ENCODE measurements at regions not wholly inside any gene's neighbourhood (a gene's known extent, or its start where the extent isn't known, plus 50 kb on each side); places are given as distances from the start of the nearest gene placed in this dataset.

DNA sequence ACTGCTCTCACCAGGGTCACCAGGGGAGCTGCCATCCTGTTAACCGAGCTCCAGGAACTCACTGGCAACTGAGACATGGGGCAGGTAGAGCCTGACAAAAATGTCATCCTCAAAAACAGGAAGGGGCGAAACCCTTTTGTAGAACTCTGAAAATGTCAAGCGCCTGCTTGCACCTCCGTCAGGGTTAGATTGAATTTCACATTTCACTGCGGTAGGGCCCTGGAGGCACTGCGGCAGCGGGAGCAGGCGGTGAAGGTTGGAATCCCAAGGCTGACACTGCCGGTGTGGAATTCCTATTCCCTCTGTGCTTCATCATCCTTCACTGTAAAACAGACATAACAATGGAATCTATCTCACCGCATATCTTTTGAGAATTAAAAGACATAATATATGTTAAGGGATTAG is 142.8 kb upstream of the TMCC3 start:
- Histone ChIP-seq H3K9ac (ENCODE audit: low read depth, low read length) (no peak overlapping the region), H3K36me3 (ENCODE audit: insufficient read depth, low read length) (no peaks in the 10 kb centered on the region), H3K4me1 (ENCODE audit: insufficient read depth, low read length) (peaks cover 16% of the 10 kb centered on the region), H3K9me3 (ENCODE audit: control insufficient read depth, insufficient read depth, low read length) (no peaks in the 10 kb centered on the region)

DNA sequence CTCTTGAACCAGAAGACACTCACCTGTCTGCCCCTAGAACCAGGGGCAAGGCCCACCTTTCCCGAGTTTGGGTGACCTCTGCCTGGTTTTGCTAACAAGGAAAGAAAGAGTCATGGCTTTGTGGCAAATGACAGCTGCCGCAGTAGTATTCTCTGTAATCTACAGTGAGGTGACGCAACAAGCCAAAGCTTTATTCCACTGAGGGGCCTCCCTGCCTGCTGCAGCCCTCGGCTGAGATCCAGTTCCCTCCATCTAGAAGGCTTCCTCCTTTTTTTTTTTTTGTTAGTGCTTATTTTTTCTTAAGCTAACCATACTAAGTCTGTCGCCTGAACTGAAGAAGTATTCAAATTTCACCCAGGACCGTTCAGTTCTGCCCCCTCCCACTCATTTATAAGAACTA is 142.3 kb upstream of the TMCC3 start:
- H3K9me3 ChIP-seq (ENCODE audit: control insufficient read depth, insufficient read depth, low read length), result no peaks in the 10 kb centered on the region
- H3K36me3 ChIP-seq (ENCODE audit: insufficient read depth, low read length), result no peaks in the 10 kb centered on the region
- H3K9ac ChIP-seq (ENCODE audit: low read depth, low read length), result no peak overlapping the region
- H3K4me1 ChIP-seq (ENCODE audit: insufficient read depth, low read length), result peaks cover 16% of the 10 kb centered on the region

DNA sequence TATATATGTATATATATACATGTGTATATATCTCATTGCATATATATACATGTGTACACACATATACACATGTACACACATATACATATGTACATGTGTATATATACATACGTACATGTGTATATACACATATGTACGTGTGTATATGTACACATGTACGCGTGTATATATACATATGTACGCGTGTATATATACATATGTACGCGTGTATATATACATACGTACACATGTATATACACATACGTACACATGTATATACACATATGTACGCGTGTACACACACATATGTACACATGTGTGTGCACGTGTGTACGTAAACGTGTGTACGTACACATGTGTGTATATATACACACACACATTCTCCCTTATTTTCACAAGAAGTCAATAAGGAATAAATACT is 141.6 kb upstream of the TMCC3 start:
- peaks cover 16% of the 10 kb centered on the region for H3K4me1 ChIP-seq (ENCODE audit: insufficient read depth, low read length)
- H3K9ac ChIP-seq (ENCODE audit: low read depth, low read length), result no peak overlapping the region
- H3K9me3 ChIP-seq (ENCODE audit: control insufficient read depth, insufficient read depth, low read length), result no peaks in the 10 kb centered on the region

DNA sequence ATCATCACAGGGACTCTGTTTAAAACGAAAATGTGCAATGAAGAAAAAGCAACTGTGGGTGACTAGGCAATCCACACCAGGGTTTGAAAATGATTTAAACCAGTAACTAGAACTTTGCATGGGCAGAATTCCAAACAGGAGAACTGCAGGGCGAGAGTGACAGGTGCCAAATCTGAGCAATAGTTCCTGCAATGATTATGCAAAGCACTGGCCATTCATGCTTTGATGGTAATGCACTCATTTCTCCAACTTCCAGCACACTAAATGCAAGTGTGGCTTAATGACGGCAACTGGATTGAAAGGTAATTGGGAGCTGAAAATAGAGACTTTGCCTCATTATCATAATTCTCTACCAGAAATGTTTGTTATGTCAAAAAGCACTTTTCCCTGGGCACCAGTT is 140.5 kb upstream of the TMCC3 start:
- H3K9me3 ChIP-seq (ENCODE audit: control insufficient read depth, insufficient read depth, low read length), result no peaks in the 10 kb centered on the region

More for the DNA sequence above, 141.6 kb upstream of the TMCC3 start:
- no peaks in the 10 kb centered on the region for H3K36me3 ChIP-seq (ENCODE audit: insufficient read depth, low read length)

DNA sequence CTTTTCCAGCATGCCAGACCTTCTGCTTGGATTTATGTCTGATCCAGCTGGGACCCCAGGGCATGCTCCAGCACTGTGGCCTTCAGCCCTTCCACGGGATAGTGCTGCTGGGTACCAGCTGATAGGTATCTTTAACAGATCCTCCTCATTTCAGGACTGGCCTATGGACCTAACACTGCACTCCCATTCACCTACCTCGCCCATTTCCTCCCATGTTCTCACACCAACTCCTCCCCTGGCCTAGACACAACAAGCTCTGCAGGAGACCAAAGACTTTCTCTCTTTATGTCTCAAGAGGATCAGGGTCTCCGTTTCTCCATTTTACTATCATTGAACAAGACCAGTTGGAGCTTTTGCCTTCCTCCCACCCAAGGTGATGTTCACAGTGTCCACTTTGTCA is 140.0 kb upstream of the TMCC3 start:
- Histone ChIP-seq H3K9me3 (ENCODE audit: control insufficient read depth, insufficient read depth, low read length) (no peaks in the 10 kb centered on the region), H3K36me3 (ENCODE audit: insufficient read depth, low read length) (no peaks in the 10 kb centered on the region), H3K4me1 (ENCODE audit: insufficient read depth, low read length) (peaks cover 16% of the 10 kb centered on the region), H3K9ac (ENCODE audit: low read depth, low read length) (no peak overlapping the region)

More for the DNA sequence above, 140.5 kb upstream of the TMCC3 start:
- Histone ChIP-seq H3K9ac (ENCODE audit: low read depth, low read length) (no peak overlapping the region), H3K4me1 (ENCODE audit: insufficient read depth, low read length) (peaks cover 16% of the 10 kb centered on the region), H3K36me3 (ENCODE audit: insufficient read depth, low read length) (no peaks in the 10 kb centered on the region)

DNA sequence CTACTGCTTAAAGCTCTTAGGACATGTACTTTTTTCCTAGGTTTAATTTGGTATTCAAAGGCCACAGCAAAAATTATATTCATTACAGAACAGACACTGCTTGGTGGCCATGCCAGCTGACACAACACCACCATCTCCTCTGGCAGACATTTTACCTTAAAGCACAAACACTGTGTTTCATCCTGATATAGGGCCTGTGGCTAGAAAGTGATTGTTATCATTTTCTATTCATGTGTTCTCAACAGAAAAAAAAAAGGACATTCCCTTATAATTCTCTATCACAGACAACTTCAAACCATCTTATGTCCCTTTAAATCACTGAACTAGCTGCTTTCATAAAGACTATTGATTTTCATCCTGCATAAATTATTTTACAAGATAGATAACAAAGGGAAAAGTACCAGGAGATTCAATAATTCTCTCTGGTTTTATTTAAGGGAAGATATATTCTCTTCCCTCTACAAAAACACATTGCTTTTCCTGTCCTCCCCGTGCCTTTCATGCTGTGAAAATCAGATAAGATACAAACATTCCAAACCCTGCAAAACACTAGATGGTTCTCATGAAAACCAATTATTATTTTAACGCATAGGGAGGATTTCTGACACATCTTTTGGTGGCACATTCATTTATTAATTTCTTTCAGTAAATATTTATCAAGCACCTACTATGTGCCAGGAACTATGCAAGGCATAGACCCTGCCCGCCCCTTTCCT is 139.3 kb upstream of the TMCC3 start:
- peaks cover 16% of the 10 kb centered on the region for H3K4me1 ChIP-seq (ENCODE audit: insufficient read depth, low read length)
- no peaks in the 10 kb centered on the region for H3K36me3 ChIP-seq (ENCODE audit: insufficient read depth, low read length)
- no peaks in the 10 kb centered on the region for H3K9me3 ChIP-seq (ENCODE audit: control insufficient read depth, insufficient read depth, low read length)
- no peak overlapping the region for H3K9ac ChIP-seq (ENCODE audit: low read depth, low read length)

DNA sequence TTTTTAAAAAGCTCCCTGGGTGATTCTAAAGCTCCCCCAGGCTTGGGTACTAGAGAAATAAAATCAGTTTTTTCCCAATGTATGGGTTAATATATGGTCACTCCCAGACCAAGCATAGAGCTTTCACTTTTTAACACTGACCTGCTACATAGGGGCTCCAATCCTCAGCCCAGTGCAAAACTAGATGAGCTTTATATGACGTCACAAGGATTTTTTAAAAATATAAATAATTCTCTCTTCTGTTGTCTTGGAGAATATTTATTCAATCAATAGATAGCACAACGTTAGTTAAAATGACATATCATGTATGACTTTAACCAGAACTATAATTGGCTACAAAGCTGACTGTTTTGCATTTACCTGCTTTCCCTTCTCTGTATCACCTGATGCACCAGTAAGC is 137.9 kb upstream of the TMCC3 start:
- H3K4me1 ChIP-seq (ENCODE audit: insufficient read depth, low read length), result peaks cover 11% of the 10 kb centered on the region
- no peaks in the 10 kb centered on the region for H3K36me3 ChIP-seq (ENCODE audit: insufficient read depth, low read length)
- no peak overlapping the region for H3K9ac ChIP-seq (ENCODE audit: low read depth, low read length)
- H3K9me3 ChIP-seq (ENCODE audit: control insufficient read depth, insufficient read depth, low read length), result no peaks in the 10 kb centered on the region

DNA sequence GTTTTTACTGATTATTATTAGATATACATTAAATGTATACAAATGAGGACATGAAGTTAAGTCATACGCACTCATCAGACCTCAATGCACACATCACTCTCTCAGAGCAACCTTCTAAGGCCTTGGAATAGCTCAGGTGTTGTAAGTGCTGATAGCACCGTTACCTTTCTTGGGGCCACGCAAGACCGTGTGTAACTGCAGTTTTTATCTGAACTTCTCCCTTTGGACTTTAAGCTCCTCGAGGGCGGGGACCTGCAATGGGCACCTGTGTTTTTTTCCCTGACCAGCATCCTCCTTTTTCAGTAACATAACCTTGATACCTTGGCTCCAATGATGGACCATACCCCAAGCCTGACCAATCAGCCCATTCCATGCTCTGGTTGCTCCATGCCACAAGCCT is 136.5 kb upstream of the TMCC3 start:
- Histone ChIP-seq H3K9ac (ENCODE audit: low read depth, low read length) (no peak overlapping the region), H3K4me1 (ENCODE audit: insufficient read depth, low read length) (no peaks in the 10 kb centered on the region), H3K36me3 (ENCODE audit: insufficient read depth, low read length) (no peaks in the 10 kb centered on the region), H3K9me3 (ENCODE audit: control insufficient read depth, insufficient read depth, low read length) (no peaks in the 10 kb centered on the region)

DNA sequence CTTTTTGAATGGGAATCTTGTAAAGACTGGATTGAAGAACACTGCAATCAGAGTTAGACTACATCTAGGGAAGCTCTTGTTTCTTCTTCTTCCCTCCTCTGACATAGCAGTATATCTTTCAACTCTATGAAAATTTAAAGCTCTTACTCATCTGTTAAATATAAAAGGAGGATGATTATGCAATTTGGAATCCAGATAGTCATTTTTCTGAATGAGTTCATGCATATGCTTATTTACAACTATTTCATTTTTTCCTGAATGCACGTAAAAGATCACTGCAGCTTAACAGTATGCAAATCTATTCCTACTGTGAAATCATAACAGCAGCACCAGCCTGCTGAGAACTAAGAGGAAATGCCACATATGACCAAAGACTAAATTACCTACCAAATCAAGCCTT is 133.5 kb upstream of the TMCC3 start:
- no peaks in the 10 kb centered on the region for H3K36me3 ChIP-seq (ENCODE audit: insufficient read depth, low read length)
- H3K9me3 ChIP-seq (ENCODE audit: control insufficient read depth, insufficient read depth, low read length), result peaks cover 2% of the 10 kb centered on the region; the same call in 1 of the 2 replicates
- H3K4me1 ChIP-seq (ENCODE audit: insufficient read depth, low read length), result no peaks in the 10 kb centered on the region
- no peak overlapping the region for H3K9ac ChIP-seq (ENCODE audit: low read depth, low read length)

DNA sequence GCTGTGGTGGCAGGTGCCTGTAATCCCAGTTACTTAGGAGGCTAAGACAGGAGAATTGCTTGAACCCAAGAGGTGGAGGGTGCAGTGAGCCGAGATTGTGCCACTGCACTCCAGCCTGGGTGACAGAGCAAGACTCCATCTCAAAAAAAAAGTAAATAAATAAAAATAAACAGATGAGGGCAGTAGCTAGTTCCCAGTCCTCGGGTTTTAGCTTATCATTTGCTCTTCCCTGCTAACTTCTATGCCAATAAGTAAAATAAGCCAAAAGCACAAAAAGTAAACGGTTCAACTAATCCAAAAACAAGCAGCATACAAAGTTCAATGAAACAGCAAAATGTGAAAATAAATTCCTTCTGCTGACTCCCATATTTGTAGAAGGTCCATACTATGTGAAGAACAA is 133.0 kb upstream of the TMCC3 start:
- Histone ChIP-seq H3K9ac (ENCODE audit: low read depth, low read length) (no peak overlapping the region), H3K9me3 (ENCODE audit: control insufficient read depth, insufficient read depth, low read length) (peaks cover 2% of the 10 kb centered on the region; the same call in 1 of the 2 replicates), H3K36me3 (ENCODE audit: insufficient read depth, low read length) (no peaks in the 10 kb centered on the region), H3K4me1 (ENCODE audit: insufficient read depth, low read length) (no peaks in the 10 kb centered on the region)

DNA sequence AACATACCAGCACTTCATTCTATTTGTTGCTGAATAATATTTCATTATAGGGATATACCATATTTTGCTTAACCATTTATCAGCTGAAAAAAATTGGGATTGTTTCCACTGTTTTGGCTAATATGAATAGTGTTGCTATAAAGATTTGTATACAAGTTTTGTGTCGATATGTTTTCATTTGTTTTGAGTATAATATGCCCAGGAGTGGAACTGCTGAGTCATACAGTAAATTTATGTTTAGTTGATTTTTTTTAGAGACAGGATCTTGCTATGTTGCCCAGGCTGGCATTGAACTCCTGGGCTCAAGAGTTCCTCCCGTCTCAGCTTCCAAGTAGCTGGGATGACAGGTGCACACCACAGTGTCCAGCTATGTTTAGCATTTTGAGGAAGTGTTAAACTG is 131.5 kb upstream of the TMCC3 start:
- no peaks in the 10 kb centered on the region for H3K4me1 ChIP-seq (ENCODE audit: insufficient read depth, low read length)
- H3K9me3 ChIP-seq (ENCODE audit: control insufficient read depth, insufficient read depth, low read length), result peaks cover 2% of the 10 kb centered on the region; the same call in 1 of the 2 replicates
- no peaks in the 10 kb centered on the region for H3K36me3 ChIP-seq (ENCODE audit: insufficient read depth, low read length)
- H3K9ac ChIP-seq (ENCODE audit: low read depth, low read length), result no peak overlapping the region

DNA sequence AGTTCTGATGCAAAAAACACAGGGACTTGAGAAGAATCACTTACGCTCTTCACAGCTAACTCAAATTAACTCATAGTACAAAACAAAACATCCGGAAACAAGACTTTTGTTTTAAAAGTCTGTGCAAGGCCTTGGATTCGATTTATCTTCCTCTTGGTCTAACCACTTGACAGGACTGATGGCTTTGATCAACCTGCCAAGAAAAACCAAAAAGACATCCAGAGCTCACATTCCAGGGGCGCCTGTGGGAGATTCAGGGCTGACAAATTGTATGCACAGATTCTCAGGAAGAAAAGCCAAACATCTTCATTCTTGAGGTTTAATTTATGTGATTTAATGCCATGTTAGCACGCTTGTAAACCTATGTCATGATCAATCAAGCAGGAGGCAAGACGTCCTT is 129.1 kb upstream of the TMCC3 start:
- Histone ChIP-seq H3K4me1 (ENCODE audit: insufficient read depth, low read length) (no peaks in the 10 kb centered on the region), H3K36me3 (ENCODE audit: insufficient read depth, low read length) (no peaks in the 10 kb centered on the region), H3K9me3 (ENCODE audit: control insufficient read depth, insufficient read depth, low read length) (peaks cover 2% of the 10 kb centered on the region; the same call in 1 of the 2 replicates), H3K9ac (ENCODE audit: low read depth, low read length) (no peak overlapping the region)

DNA sequence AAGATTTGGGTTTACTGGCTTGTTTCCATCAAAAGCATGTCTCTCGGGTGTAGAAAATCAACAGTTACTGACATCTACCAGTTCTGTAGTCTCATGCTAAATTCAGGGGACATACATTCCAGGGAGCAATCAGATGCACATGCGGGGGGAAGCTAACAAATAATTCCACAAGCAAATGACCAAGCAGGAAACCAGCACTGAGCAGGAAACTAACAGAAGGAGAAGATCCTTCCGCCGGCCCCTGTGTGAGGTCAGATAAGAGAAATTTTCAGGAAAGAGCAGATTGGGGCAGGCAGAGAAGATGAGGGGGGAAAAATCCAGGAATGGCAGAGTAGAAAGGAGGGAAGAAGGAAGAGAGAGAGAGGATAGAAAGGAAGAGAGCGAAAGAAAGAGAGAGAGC is 127.6 kb upstream of the TMCC3 start:
- no peak overlapping the region for H3K9ac ChIP-seq (ENCODE audit: low read depth, low read length)
- no peaks in the 10 kb centered on the region for H3K4me1 ChIP-seq (ENCODE audit: insufficient read depth, low read length)
- peaks cover 8% of the 10 kb centered on the region for H3K9me3 ChIP-seq (ENCODE audit: control insufficient read depth, insufficient read depth, low read length)
- no peaks in the 10 kb centered on the region for H3K36me3 ChIP-seq (ENCODE audit: insufficient read depth, low read length)

DNA sequence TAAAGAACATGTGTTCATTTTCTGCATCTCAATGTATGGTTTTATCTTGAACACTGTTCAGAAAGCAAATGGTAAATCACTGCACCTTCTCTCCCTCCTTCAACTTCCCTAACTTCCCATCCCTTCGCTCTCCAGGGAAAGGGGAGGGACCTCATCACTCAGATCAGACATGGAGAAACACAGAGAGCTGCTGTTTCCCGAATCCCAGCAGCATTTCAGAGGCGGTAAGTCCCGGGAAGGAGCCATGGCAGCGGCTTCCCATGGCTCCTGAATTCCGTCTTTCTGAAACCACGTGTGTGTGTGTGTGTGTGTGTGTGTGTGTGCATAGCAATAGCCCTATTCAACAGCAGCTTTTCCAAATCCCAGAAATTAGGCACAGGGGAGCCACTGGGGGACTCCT is 125.4 kb upstream of the TMCC3 start:
- Histone ChIP-seq H3K9me3 (ENCODE audit: control insufficient read depth, insufficient read depth, low read length) (peaks cover 8% of the 10 kb centered on the region), H3K9ac (ENCODE audit: low read depth, low read length) (no peak overlapping the region), H3K36me3 (ENCODE audit: insufficient read depth, low read length) (no peaks in the 10 kb centered on the region), H3K4me1 (ENCODE audit: insufficient read depth, low read length) (peaks cover 4% of the 10 kb centered on the region; the same call in 1 of the 2 replicates)

DNA sequence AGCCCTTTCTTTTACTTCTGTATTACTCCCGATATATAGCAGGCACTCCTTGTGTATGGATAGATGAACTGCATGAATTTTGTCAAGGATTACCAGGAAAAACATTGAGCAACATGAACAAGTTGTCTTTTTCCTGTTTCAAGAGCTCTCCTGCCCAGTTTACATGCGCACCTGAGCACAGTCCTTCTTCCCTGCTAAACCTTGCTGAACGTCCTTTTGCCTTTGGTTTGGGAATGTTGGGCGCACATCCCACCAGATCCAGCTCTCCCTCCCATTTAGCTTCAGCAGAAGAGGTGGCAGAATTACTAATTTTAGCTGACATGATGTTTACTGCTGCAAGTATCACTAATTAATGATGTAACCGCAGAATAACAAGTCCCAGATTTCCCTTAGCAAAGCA is 121.4 kb upstream of the TMCC3 start:
- H3K4me1 ChIP-seq (ENCODE audit: insufficient read depth, low read length), result peaks cover 12% of the 10 kb centered on the region; the same call in 1 of the 2 replicates

More for the DNA sequence above, 121.4 kb upstream of the TMCC3 start:
- Histone ChIP-seq H3K9ac (ENCODE audit: low read depth, low read length) (no peak overlapping the region), H3K9me3 (ENCODE audit: control insufficient read depth, insufficient read depth, low read length) (peaks cover 6% of the 10 kb centered on the region; the same call in 1 of the 2 replicates), H3K36me3 (ENCODE audit: insufficient read depth, low read length) (no peaks in the 10 kb centered on the region)
